ENCODE measurements at regions not wholly inside any gene's neighbourhood (a gene's known extent, or its start where the extent isn't known, plus 50 kb on each side); places are given as distances from the start of the nearest gene placed in this dataset.

GRCh38 chr4:14434483-14434882 lies 567.8 kb upstream of the CPEB2 start:
- DNase-seq (ENCODE audit: low spot score): no peak
- Histone ChIP-seq H3K9ac (ENCODE audit: low read depth in 1 of 2, low read length in 2 of 2) (no peak overlapping the region), H3K27ac (ENCODE audit: low read depth in 1 of 2, low read length in 2 of 2) (no peak overlapping the region), H3K9me3 (ENCODE audit: control insufficient read depth in 4 of 4, low read length in 3 of 4) (peaks cover 0 to 2% (median 0%) of the 10 kb centered on the region in 4 donors), H3K4me3 (ENCODE audit: low read depth in 1 of 3, low read length in 3 of 3) (no peak overlapping the region), H3K4me1 (ENCODE audit: control insufficient read depth in 4 of 4, insufficient read depth in 4 of 4, low read length in 3 of 4) (no peaks in the 10 kb centered on the region), H3K27me3 (ENCODE audit: control insufficient read depth in 4 of 4, insufficient read depth in 4 of 4, low read length in 3 of 4) (no peaks in the 10 kb centered on the region), H3K36me3 (ENCODE audit: control insufficient read depth in 4 of 4, insufficient read depth in 3 of 4, low read depth in 1 of 4, low read length in 3 of 4) (no peaks in the 10 kb centered on the region)
- TF ChIP-seq, protein P1, sequence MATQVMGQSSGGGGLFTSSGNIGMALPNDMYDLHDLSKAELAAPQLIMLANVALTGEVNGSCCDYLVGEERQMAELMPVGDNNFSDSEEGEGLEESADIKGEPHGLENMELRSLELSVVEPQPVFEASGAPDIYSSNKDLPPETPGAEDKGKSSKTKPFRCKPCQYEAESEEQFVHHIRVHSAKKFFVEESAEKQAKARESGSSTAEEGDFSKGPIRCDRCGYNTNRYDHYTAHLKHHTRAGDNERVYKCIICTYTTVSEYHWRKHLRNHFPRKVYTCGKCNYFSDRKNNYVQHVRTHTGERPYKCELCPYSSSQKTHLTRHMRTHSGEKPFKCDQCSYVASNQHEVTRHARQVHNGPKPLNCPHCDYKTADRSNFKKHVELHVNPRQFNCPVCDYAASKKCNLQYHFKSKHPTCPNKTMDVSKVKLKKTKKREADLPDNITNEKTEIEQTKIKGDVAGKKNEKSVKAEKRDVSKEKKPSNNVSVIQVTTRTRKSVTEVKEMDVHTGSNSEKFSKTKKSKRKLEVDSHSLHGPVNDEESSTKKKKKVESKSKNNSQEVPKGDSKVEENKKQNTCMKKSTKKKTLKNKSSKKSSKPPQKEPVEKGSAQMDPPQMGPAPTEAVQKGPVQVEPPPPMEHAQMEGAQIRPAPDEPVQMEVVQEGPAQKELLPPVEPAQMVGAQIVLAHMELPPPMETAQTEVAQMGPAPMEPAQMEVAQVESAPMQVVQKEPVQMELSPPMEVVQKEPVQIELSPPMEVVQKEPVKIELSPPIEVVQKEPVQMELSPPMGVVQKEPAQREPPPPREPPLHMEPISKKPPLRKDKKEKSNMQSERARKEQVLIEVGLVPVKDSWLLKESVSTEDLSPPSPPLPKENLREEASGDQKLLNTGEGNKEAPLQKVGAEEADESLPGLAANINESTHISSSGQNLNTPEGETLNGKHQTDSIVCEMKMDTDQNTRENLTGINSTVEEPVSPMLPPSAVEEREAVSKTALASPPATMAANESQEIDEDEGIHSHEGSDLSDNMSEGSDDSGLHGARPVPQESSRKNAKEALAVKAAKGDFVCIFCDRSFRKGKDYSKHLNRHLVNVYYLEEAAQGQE (IDR thresholded peaks at IDR 0.05): no peak
- TF ChIP-seq FOXA1 (IDR thresholded peaks at IDR 0.05): no peak
- no peak for TF ChIP-seq JUND (IDR thresholded peaks at IDR 0.05)
- TF ChIP-seq HNF4G (IDR thresholded peaks at IDR 0.05): no peak
- TF ChIP-seq HNF4A (conservative IDR thresholded peaks at IDR 0.05): no peak
- no peak for TF ChIP-seq SP1 (IDR thresholded peaks at IDR 0.05)
- TF ChIP-seq RXRA (IDR thresholded peaks at IDR 0.05): no peak
- TF ChIP-seq ZBTB33 (IDR thresholded peaks at IDR 0.05): no peak
- no peak for TF ChIP-seq CTCF (IDR thresholded peaks at IDR 0.05; ENCODE audit: low read depth, low read length, missing input control)
- no peak for TF ChIP-seq RAD21 (IDR thresholded peaks at IDR 0.05)
- TF ChIP-seq, protein P2, sequence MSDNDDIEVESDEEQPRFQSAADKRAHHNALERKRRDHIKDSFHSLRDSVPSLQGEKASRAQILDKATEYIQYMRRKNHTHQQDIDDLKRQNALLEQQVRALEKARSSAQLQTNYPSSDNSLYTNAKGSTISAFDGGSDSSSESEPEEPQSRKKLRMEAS (IDR thresholded peaks at IDR 0.05): no peak
- TF ChIP-seq EGR1 (IDR thresholded peaks at IDR 0.05; ENCODE audit: low read depth in 2 of 2): no peak
- TF ChIP-seq FOXA2 (IDR thresholded peaks at IDR 0.05): no peak
- TF ChIP-seq ATF3 (IDR thresholded peaks at IDR 0.05): no peak
- TF ChIP-seq YY1 (IDR thresholded peaks at IDR 0.05): no peak
- no peak for TF ChIP-seq GABPA (IDR thresholded peaks at IDR 0.05 in 1 of 2, conservative IDR thresholded peaks at IDR 0.05 in 1 of 2)
- no peak for TF ChIP-seq TAF1 (conservative IDR thresholded peaks at IDR 0.05)
- 54% methylated on average over 2 of the region's 2 CpGs for WGBS

- H3K9me3 ChIP-seq (ENCODE audit: control insufficient read depth in 4 of 4, low read length in 3 of 4): peaks cover 0 to 2% (median 0%) of the 10 kb centered on the region in 4 donors
- H3K9ac ChIP-seq (ENCODE audit: low read depth in 1 of 2, low read length in 2 of 2): no peak overlapping the region
- DNase-seq (ENCODE audit: low spot score): no peak
- H3K4me3 ChIP-seq (ENCODE audit: low read depth in 1 of 3, low read length in 3 of 3): no peak overlapping the region
- TF ChIP-seq HNF4G (IDR thresholded peaks at IDR 0.05) (no peak), RXRA (IDR thresholded peaks at IDR 0.05) (no peak)
- whole genome bisulfite sequencing: 51% methylated on average over 3 of the region's 3 CpGs
- H3K4me1 ChIP-seq (ENCODE audit: control insufficient read depth in 4 of 4, insufficient read depth in 4 of 4, low read length in 3 of 4): no peaks in the 10 kb centered on the region
- no peak overlapping the region for H3K27ac ChIP-seq (ENCODE audit: low read depth in 1 of 2, low read length in 2 of 2)
- H3K27me3 ChIP-seq (ENCODE audit: control insufficient read depth in 4 of 4, insufficient read depth in 4 of 4, low read length in 3 of 4): no peaks in the 10 kb centered on the region
- H3K36me3 ChIP-seq (ENCODE audit: control insufficient read depth in 4 of 4, insufficient read depth in 3 of 4, low read depth in 1 of 4, low read length in 3 of 4): no peaks in the 10 kb centered on the region
Measured at GRCh38 chr4:14434916-14435315, 567.4 kb upstream of the CPEB2 start.

Data from liver (tissue), 8 donors.